HCT116 (cell line): ENCODE measurements at regions not wholly inside any gene's neighbourhood (a gene's known extent, or its start where the extent isn't known, plus 50 kb on each side); places are given as distances from the start of the nearest gene placed in this dataset.

Source experiments
- ATAC-seq: fragments of 200-7000 bp; cut with Tn5 transposase; 2 replicates; pipeline ENCODE4 v1.9.1; 2020; ENCODE audit warnings: mild to moderate bottlenecking, moderate library complexity
- BruUV-seq: library from RNA; stranded (reverse); fragments of 400-500 nt; replicated peaks from 2 replicates; lab custom pipeline; 2021; lab: Mats Ljungman, UMichigan
- CTCF ChIA-PET: fragments of 300-600 bp; sonication (Branson Sonifier 250); formaldehyde crosslinking; loops from one replicate; lab custom pipeline; 2021; ENCODE audit warnings: antibody characterized with exemption; lab: Charles Lee
- POLR2A ChIA-PET: fragments of 300-600, 350-600 bp; sonication (Branson Sonifier 250); formaldehyde crosslinking; loops from one replicate; lab custom pipeline; 2021; ENCODE audit warnings: antibody characterized with exemption; lab: Charles Lee
- RAD21 ChIA-PET, 2 experiments: fragments of 300-600 bp; sonication (Branson Sonifier 250); formaldehyde crosslinking; loops; one replicate each; lab custom pipeline; 2023; ENCODE audit warnings: low total read pairs in 2 of 2; ENCODE audit not compliant: uncharacterized antibody in 2 of 2, unreplicated experiment in 2 of 2, low non-redundant PET in 1 of 2; lab: Charles Lee
- DNase-seq: peaks from one replicate; pipeline ENCODE4 v3.0.0-alpha.2; 2010; ENCODE audit warnings: low read depth, low spot score
- H2AFZ ChIP-seq: fragments of 200-600 bp; shearing (Covaris generic), sonication (generic); 2 replicates; pipeline ENCODE4 v1.6.1; 2017; ENCODE audit warnings: low read depth, mixed run types, mixed read lengths, antibody characterized with exemption, low read length; ENCODE audit not compliant: poor library complexity, severe bottlenecking
- H3K27ac ChIP-seq: 2 replicates; pipeline ENCODE4 v1.5.1; 2012; ENCODE audit warnings: low read depth, low read length
- H3K27me3 ChIP-seq: fragments of 200-600 bp; sonication (generic); 2 replicates; pipeline ENCODE4 v1.6.1; 2016; ENCODE audit warnings: mixed run types, low read length, mixed read lengths; ENCODE audit not compliant: insufficient read depth
- H3K36me3 ChIP-seq, 2 experiments: fragments of 200-500 bp in 1 of 2; fragments of 200-600 bp in 1 of 2; sonication (Bioruptor generic) in 1 of 2; sonication (generic) in 1 of 2; 2 replicates each; pipeline versions ENCODE4 v1.5.1 to v1.6.1; 2014 to 2016; ENCODE audit warnings: low read length in 2 of 2, inconsistent platforms in 1 of 2, mixed read lengths in 1 of 2, mixed run types in 1 of 2; ENCODE audit not compliant: insufficient read depth in 2 of 2, control insufficient read depth in 1 of 2
- H3K4me1 ChIP-seq, 2 experiments: fragments of 200-600 bp in 1 of 2; sonication (generic) in 1 of 2; 2 replicates each; pipeline versions ENCODE4 v1.5.1 to v1.6.1; 2012 to 2017; ENCODE audit warnings: low read length in 2 of 2, inconsistent platforms in 1 of 2, mild to moderate bottlenecking in 1 of 2, mixed read lengths in 1 of 2, mixed run types in 1 of 2, moderate library complexity in 1 of 2; ENCODE audit not compliant: insufficient read depth in 2 of 2, control insufficient read depth in 1 of 2
- H3K4me2 ChIP-seq: fragments of 200-600 bp; sonication (generic); 2 replicates; pipeline ENCODE4 v1.6.1; 2017; ENCODE audit warnings: mixed run types, low read length, mixed read lengths
- H3K4me3 ChIP-seq, 2 experiments: fragments of 200-600 bp in 1 of 2; sonication (generic) in 1 of 2; replicated peaks in 1 of 2; 2 replicates each; pipeline ENCODE4 v1.5.1; 2011 to 2016; ENCODE audit warnings: low read length in 2 of 2, control low read depth in 1 of 2, low read depth in 1 of 2, mild to moderate bottlenecking in 1 of 2, mixed read lengths in 1 of 2, mixed run types in 1 of 2
- H3K79me2 ChIP-seq: fragments of 200-600 bp; sonication (generic); 2 replicates; pipeline ENCODE4 v1.6.1; 2017; ENCODE audit warnings: mild to moderate bottlenecking, mixed run types, low read length, moderate library complexity, mixed read lengths; ENCODE audit not compliant: insufficient read depth
- H3K9ac ChIP-seq: fragments of 200-600 bp; sonication (generic); 2 replicates; pipeline ENCODE4 v1.6.1; 2016; ENCODE audit warnings: low read length, mixed read lengths
- H3K9me2 ChIP-seq: fragments of 200-600 bp; sonication (generic), shearing (Covaris generic); 2 replicates; pipeline ENCODE4 v1.6.1; 2017; ENCODE audit warnings: mixed run types, mild to moderate bottlenecking, moderate library complexity; ENCODE audit not compliant: insufficient read depth
- H3K9me3 ChIP-seq, 2 experiments: fragments of 200-500 bp in 1 of 2; fragments of 200-600 bp in 1 of 2; sonication (Bioruptor generic) in 1 of 2; sonication (generic) in 1 of 2; 2 replicates each; pipeline ENCODE4 v1.6.1; 2014 to 2017; ENCODE audit warnings: low read length in 2 of 2, mixed read lengths in 2 of 2, inconsistent platforms in 1 of 2, low read depth in 1 of 2, mild to moderate bottlenecking in 1 of 2, mixed run types in 1 of 2, moderate library complexity in 1 of 2; ENCODE audit not compliant: control insufficient read depth in 1 of 2, insufficient read depth in 1 of 2
- H4K20me1 ChIP-seq: fragments of 200-600 bp; sonication (generic), shearing (Covaris generic); 2 replicates; pipeline ENCODE4 v1.6.1; 2017; ENCODE audit warnings: mixed run types, mild to moderate bottlenecking, moderate library complexity; ENCODE audit not compliant: insufficient read depth
- CBX3 ChIP-seq: IDR thresholded peaks from 2 replicates; pipeline ENCODE4 v1.6.1; 2012; ENCODE audit warnings: low read depth
- CTCF ChIP-seq, 3 experiments: fragments of 200-600 bp in 1 of 3; sonication (generic) in 1 of 3; IDR thresholded peaks in 2 of 3; conservative IDR thresholded peaks in 1 of 3; 2 replicates each; pipeline ENCODE4 v1.5.1; 2012 to 2017; ENCODE audit warnings: low read depth in 2 of 3, low read length in 2 of 3, antibody characterized with exemption in 1 of 3, borderline replicate concordance in 1 of 3, control low read depth in 1 of 3, mild to moderate bottlenecking in 1 of 3, mixed read lengths in 1 of 3, mixed run types in 1 of 3, moderate library complexity in 1 of 3; ENCODE audit not compliant: insufficient read depth in 1 of 3
- EZH2phosphoT487 ChIP-seq: fragments of 200-600 bp; IDR thresholded peaks from 2 replicates; pipeline ENCODE4 v1.6.1; 2018; ENCODE audit warnings: antibody characterized with exemption, borderline replicate concordance
- FOSL1 ChIP-seq: IDR thresholded peaks from 2 replicates; pipeline ENCODE4 v1.6.1; 2012; ENCODE audit warnings: low read depth
- JUND ChIP-seq: IDR thresholded peaks from 2 replicates; pipeline ENCODE4 v1.6.1; 2012
- POLR2AphosphoS5 ChIP-seq: IDR thresholded peaks from 2 replicates; pipeline ENCODE4 v1.6.1; 2011; ENCODE audit warnings: mild to moderate bottlenecking, low read depth, low read length, moderate library complexity
- RAD21 ChIP-seq: IDR thresholded peaks from 2 replicates; pipeline ENCODE4 v1.6.1; 2012; ENCODE audit warnings: low read depth, mild to moderate bottlenecking
- SP1 ChIP-seq: IDR thresholded peaks from 2 replicates; pipeline ENCODE4 v1.6.1; 2012; ENCODE audit warnings: low read depth
- TCF7L2 ChIP-seq: IDR thresholded peaks from 2 replicates; pipeline ENCODE4 v1.7.0; 2011; ENCODE audit warnings: borderline replicate concordance, inconsistent platforms; ENCODE audit not compliant: insufficient read depth, insufficient read length; ENCODE audit errors: extremely low read depth
- ZFX ChIP-seq: fragments of 450-650 bp; IDR thresholded peaks from 2 replicates; pipeline ENCODE4 v1.6.1; 2017
- intact Hi-C: fragments of 100-400 bp; cut with micrococcal nuclease; formaldehyde crosslinking; loops from 2 replicates; pipeline ENCODE4 v1.10.0; 2022

DNA sequence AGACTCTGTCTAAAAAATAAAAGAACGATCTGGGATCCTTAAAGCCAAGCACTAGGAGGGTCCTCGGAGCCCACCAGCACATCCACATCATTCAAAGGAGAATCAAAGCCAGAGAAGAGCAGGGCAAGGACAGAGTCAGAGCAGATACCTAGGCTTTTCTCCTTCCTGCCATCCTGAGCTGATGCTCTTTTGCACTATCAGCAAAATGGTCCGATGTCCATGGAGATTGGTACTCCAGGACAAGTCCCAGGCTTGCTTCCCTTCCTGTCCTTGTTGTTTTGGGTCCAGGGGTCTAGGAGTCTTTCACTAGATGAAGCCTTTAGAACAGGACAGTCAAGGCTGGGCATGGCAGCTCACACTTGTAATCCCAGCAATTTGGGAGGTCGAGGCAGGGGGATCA lies 58.0 kb upstream of the ELN start (continued):
- TF ChIP-seq EZH2phosphoT487 = no peak
- no peak for TF ChIP-seq JUND
- TF ChIP-seq FOSL1 = no peak
- no peak for TF ChIP-seq RAD21
- no peak for TF ChIP-seq TCF7L2

GRCh38 chr7:73970801-73971229 lies 57.2 kb upstream of the ELN start:
- no peak for DNase-seq
- Histone ChIP-seq H3K9me3 (no peaks in the 10 kb centered on the region), H2AFZ (no peak overlapping the region), H4K20me1 (no peaks in the 10 kb centered on the region), H3K27ac (no peak overlapping the region), H3K9me2 (no peaks in the 10 kb centered on the region), H3K27me3 (no peaks in the 10 kb centered on the region), H3K4me2 (no peak overlapping the region), H3K4me1 (no peaks in the 10 kb centered on the region), H3K4me3 (no peak overlapping the region), H3K9ac (no peak overlapping the region), H3K36me3 (no peaks in the 10 kb centered on the region), H3K79me2 (no peaks in the 10 kb centered on the region)
- ATAC-seq = no peak
- TF ChIP-seq POLR2AphosphoS5 = no peak
- ChIA-PET CTCF (interaction anchor here (1.1 kb wide), 1 partner anchor 9 kb away, joined by 3 read pairs; no protein-coding TSS in a partner anchor), POLR2A (no interaction called here), RAD21 (no interaction called here)
- intact Hi-C loops = no loop called here
- BruUV-seq = no TSS peak

GRCh38 chr7:73971322-73971703 lies 56.7 kb upstream of the ELN start:
- no TSS peak for BruUV-seq
- no peak for DNase-seq
- intact Hi-C loops = no loop called here
- Histone ChIP-seq H3K36me3 (no peaks in the 10 kb centered on the region), H3K9ac (no peak overlapping the region), H3K27me3 (no peaks in the 10 kb centered on the region), H3K4me1 (no peaks in the 10 kb centered on the region), H3K4me2 (no peak overlapping the region), H3K9me3 (no peaks in the 10 kb centered on the region), H4K20me1 (no peaks in the 10 kb centered on the region), H3K27ac (no peak overlapping the region), H2AFZ (no peak overlapping the region), H3K4me3 (no peak overlapping the region), H3K79me2 (no peaks in the 10 kb centered on the region), H3K9me2 (no peaks in the 10 kb centered on the region)
- RAD21 ChIA-PET = no interaction called here
- POLR2A ChIA-PET = no interaction called here
- ATAC-seq = no peak
- TF ChIP-seq CBX3 (no peak), ZFX (no peak), CTCF (IDR thresholded peaks at IDR 0.05 in 2 of 3, conservative IDR thresholded peaks at IDR 0.05 in 1 of 3; ENCODE audit: borderline replicate concordance in 1 of 3, insufficient read depth in 1 of 3, low read depth in 2 of 3, low read length in 2 of 3) (no peak), SP1 (no peak), JUND (no peak)
- CTCF ChIA-PET = no interaction called here
